HepG2 (cell line): ENCODE measurements at regions not wholly inside any gene's neighbourhood (a gene's known extent, or its start where the extent isn't known, plus 50 kb on each side); places are given as distances from the start of the nearest gene placed in this dataset.

ENCODE experiments used
- ATAC-seq: fragments of 200-7000 bp; cut with Tn5 transposase; 3 replicates; pipeline ENCODE4 v1.9.1; 2020; ENCODE audit warnings: mild to moderate bottlenecking, moderate library complexity
- BruUV-seq: library from RNA; stranded (reverse); fragments of 400-500 nt; replicated peaks from 2 replicates; lab custom pipeline; 2021; lab: Mats Ljungman, UMichigan
- CTCF ChIA-PET: fragments of 300-600 bp; formaldehyde crosslinking; extraction: SDS; loops from one replicate; lab custom pipeline; 2021; ENCODE audit warnings: low total read pairs, inconsistent platforms, low intra/inter-chr PET ratio; lab: Yijun Ruan, JAX
- POLR2A ChIA-PET: fragments of 350-600 bp; sonication (Branson Sonifier 250); formaldehyde crosslinking; loops from one replicate; lab custom pipeline; 2020; ENCODE audit warnings: antibody characterized with exemption, inconsistent platforms; lab: Yijun Ruan, JAX
- DNase-seq: peaks from one replicate; pipeline ENCODE4 v3.0.0-alpha.2; 2015; ENCODE audit warnings: low spot score
- FAIRE-seq: peaks from 3 replicates; lab custom pipeline; 2011; peaks lifted over from hg19 to GRCh38; lab: Jason Lieb, UNC
- H2AFZ ChIP-seq: one replicate; pipeline ENCODE4 v1.6.1; 2011; ENCODE audit warnings: low read length, inconsistent platforms
- H3K27ac ChIP-seq: fragments of 300-600 bp; 3 replicates; pipeline ENCODE4 v1.8.0; 2011; ENCODE audit warnings: mixed run types, mild to moderate bottlenecking, mixed read lengths, low read length, inconsistent platforms; ENCODE audit not compliant: insufficient read depth; ENCODE audit errors: extremely low read length
- H3K27me3 ChIP-seq, 2 experiments: fragments of 200-600 bp in 1 of 2; 2 replicates in 1 of 2; 3 replicates in 1 of 2; pipeline versions ENCODE4 v1.6.0 to v1.8.0; 2011; ENCODE audit warnings: low read length in 2 of 2, mild to moderate bottlenecking in 2 of 2, moderate library complexity in 2 of 2, inconsistent platforms in 1 of 2; ENCODE audit not compliant: insufficient read depth in 2 of 2, control insufficient read depth in 1 of 2
- H3K36me3 ChIP-seq, 2 experiments: fragments of 200-600 bp in 1 of 2; replicated peaks in 1 of 2; 2 replicates in 1 of 2; 3 replicates in 1 of 2; pipeline versions ENCODE4 v1.5.1 to v1.8.0; 2011; ENCODE audit warnings: low read length in 2 of 2, inconsistent platforms in 1 of 2; ENCODE audit not compliant: insufficient read depth in 2 of 2, control insufficient read depth in 1 of 2
- H3K4me1 ChIP-seq: 2 replicates; pipeline ENCODE4 v1.5.1; 2012; ENCODE audit warnings: low read length, inconsistent platforms; ENCODE audit not compliant: insufficient read depth
- H3K4me2 ChIP-seq: 2 replicates; pipeline ENCODE4 v1.6.0; 2011; ENCODE audit warnings: low read depth, low read length, inconsistent platforms
- H3K4me3 ChIP-seq, 3 experiments: fragments of 200-600 bp in 1 of 3; sonication (generic), shearing (Covaris generic) in 1 of 3; replicated peaks in 1 of 3; 2 replicates each; pipeline ENCODE4 v1.5.1; 2011 to 2016; ENCODE audit warnings: low read length in 3 of 3, inconsistent platforms in 2 of 3, low read depth in 2 of 3, mild to moderate bottlenecking in 2 of 3, control low read depth in 1 of 3, mixed read lengths in 1 of 3; ENCODE audit not compliant: insufficient read depth in 1 of 3
- H3K79me2 ChIP-seq: one replicate; pipeline ENCODE4 v1.6.1; 2011; ENCODE audit warnings: low read length, inconsistent platforms; ENCODE audit not compliant: insufficient read depth
- H3K9ac ChIP-seq: 2 replicates; pipeline ENCODE4 v1.6.0; 2011; ENCODE audit warnings: mild to moderate bottlenecking, low read depth, low read length, inconsistent platforms; ENCODE audit not compliant: insufficient read depth
- H3K9me3 ChIP-seq: 2 replicates; pipeline ENCODE4 v1.5.1; 2012; ENCODE audit warnings: mild to moderate bottlenecking, low read length
- H4K20me1 ChIP-seq: 2 replicates; pipeline ENCODE4 v1.6.0; 2011; ENCODE audit warnings: inconsistent platforms, mild to moderate bottlenecking, low read length, moderate library complexity; ENCODE audit not compliant: insufficient read depth
- AFF4 ChIP-seq: sonication (generic); formaldehyde crosslinking; IDR thresholded peaks from 2 replicates; pipeline ENCODE4 v1.4.0; 2020; ENCODE audit warnings: missing genetic modification reagents
- AHDC1 ChIP-seq: sonication (generic); formaldehyde crosslinking; IDR thresholded peaks from 2 replicates; pipeline ENCODE4 v1.5.1; 2020; ENCODE audit warnings: mild to moderate bottlenecking, missing genetic modification reagents, borderline replicate concordance
- FOXK1 ChIP-seq: sonication (generic); formaldehyde crosslinking; IDR thresholded peaks from 2 replicates; pipeline ENCODE4 v1.4.0; 2020; ENCODE audit warnings: low read depth, missing genetic modification reagents, borderline replicate concordance
- MAZ ChIP-seq, 2 experiments: sonication (generic) in 1 of 2; formaldehyde crosslinking in 1 of 2; IDR thresholded peaks; 2 replicates each; pipeline versions ENCODE4 v1.5.0 to v1.6.1; 2012 to 2020; ENCODE audit warnings: low read depth in 2 of 2, mild to moderate bottlenecking in 2 of 2, borderline replicate concordance in 1 of 2, improper control_type of control experiment in 1 of 2, low read length in 1 of 2, missing genetic modification reagents in 1 of 2, moderate library complexity in 1 of 2
- ZNF670 ChIP-seq: sonication (generic); formaldehyde crosslinking; IDR thresholded peaks from 2 replicates; pipeline ENCODE4 v1.8.0; 2022; ENCODE audit warnings: mild to moderate bottlenecking, missing genetic modification reagents, borderline replicate concordance
- WGBS: methylation state at CpG from one replicate; pipeline ENCODE4 v1.1.6; 2017; ENCODE audit warnings: low lambda C conversion rate; 5-methylcytosine and 5-hydroxymethylcytosine counted together
- in situ Hi-C: cut with HindIII; loops from 2 replicates; pipeline ENCODE4 v1.10.0; 2017; ENCODE audit warnings: low pct_unique_long_range_greater_than_20kb; ENCODE audit not compliant: extremely low pct_ligation_motif_present
- intact Hi-C: fragments of 100-400 bp; cut with micrococcal nuclease; formaldehyde crosslinking; loops from one replicate; pipeline ENCODE4 v1.10.0; 2022; ENCODE audit not compliant: unreplicated experiment
- TF ChIP-seq, protein P1 (sequence below): IDR thresholded peaks from 2 replicates; pipeline ENCODE4 v1.6.1; 2016
- TF ChIP-seq, protein P2 (sequence below): sonication (generic); formaldehyde crosslinking; IDR thresholded peaks from 2 replicates; pipeline ENCODE4 v1.4.0; 2020; ENCODE audit warnings: mild to moderate bottlenecking, missing genetic modification reagents

DNA sequence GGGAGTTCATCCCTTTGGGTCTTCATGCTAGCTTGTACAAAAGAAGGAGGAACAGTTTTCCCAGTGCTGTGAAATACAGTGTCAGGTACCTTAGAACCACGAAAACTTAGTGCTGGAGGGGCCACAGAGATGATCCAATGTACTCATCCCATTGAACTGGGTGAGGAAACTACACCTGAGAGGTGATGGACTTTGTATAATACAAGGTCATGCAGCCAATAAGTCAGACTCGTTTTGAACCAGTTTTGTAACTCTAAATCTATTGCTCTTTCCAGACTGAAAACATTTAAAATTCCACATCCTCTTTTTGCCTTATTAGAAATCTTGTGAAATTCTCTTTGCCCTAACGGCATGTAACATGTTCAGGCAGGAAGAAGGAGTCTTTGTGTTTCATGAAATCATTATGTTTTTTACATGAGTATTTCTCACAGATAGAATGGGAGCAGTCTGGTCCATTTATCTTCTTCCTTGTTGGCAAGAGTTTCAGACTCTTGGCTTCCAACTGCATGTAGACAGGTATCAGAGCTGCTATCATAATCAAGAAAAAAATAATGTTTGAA is 146.8 kb upstream of the FBXL7 start (continued):
- TF ChIP-seq AHDC1 (CRISPR knock-in tag), result no peak
- TF ChIP-seq, all 625 proteins: peak for 0

GRCh38 chr5:15350614-15351013 is 149.4 kb upstream of the FBXL7 start:
- no TSS peak for BruUV-seq
- FAIRE-seq (no peak), ATAC-seq (no peak), DNase-seq (no peak)
- in situ Hi-C loops, result no loop called here
- ChIA-PET CTCF (no interaction called here), POLR2A (no interaction called here)
- Histone ChIP-seq H3K9ac (no peak overlapping the region), H3K27ac (no peak overlapping the region), H4K20me1 (no peaks in the 10 kb centered on the region), H2AFZ (no peak overlapping the region), H3K9me3 (peaks cover 2% of the 10 kb centered on the region; the same call in 1 of the 2 replicates), H3K4me3 (no peak overlapping the region), H3K4me2 (no peak overlapping the region), H3K27me3 (no peaks in the 10 kb centered on the region), H3K4me1 (no peaks in the 10 kb centered on the region), H3K36me3 (no peaks in the 10 kb centered on the region), H3K79me2 (no peaks in the 10 kb centered on the region)
- intact Hi-C loops, result no loop called here
- TF ChIP-seq MAZ (IDR thresholded peaks at IDR 0.05; ENCODE audit: borderline replicate concordance, low read depth, low read length), result no peak
- TF ChIP-seq MAZ (CRISPR knock-in tag; IDR thresholded peaks at IDR 0.05; ENCODE audit: low read depth), result no peak
- no peak for TF ChIP-seq FOXK1 (CRISPR knock-in tag)
- TF ChIP-seq, protein P1, sequence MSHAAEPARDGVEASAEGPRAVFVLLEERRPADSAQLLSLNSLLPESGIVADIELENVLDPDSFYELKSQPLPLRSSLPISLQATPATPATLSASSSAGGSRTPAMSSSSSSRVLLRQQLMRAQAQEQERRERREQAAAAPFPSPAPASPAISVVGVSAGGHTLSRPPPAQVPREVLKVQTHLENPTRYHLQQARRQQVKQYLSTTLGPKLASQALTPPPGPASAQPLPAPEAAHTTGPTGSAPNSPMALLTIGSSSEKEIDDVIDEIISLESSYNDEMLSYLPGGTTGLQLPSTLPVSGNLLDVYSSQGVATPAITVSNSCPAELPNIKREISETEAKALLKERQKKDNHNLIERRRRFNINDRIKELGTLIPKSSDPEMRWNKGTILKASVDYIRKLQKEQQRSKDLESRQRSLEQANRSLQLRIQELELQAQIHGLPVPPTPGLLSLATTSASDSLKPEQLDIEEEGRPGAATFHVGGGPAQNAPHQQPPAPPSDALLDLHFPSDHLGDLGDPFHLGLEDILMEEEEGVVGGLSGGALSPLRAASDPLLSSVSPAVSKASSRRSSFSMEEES (CRISPR knock-in tag), result no peak
- TF ChIP-seq, protein P2, sequence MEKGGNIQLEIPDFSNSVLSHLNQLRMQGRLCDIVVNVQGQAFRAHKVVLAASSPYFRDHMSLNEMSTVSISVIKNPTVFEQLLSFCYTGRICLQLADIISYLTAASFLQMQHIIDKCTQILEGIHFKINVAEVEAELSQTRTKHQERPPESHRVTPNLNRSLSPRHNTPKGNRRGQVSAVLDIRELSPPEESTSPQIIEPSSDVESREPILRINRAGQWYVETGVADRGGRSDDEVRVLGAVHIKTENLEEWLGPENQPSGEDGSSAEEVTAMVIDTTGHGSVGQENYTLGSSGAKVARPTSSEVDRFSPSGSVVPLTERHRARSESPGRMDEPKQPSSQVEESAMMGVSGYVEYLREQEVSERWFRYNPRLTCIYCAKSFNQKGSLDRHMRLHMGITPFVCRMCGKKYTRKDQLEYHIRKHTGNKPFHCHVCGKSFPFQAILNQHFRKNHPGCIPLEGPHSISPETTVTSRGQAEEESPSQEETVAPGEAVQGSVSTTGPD (CRISPR knock-in tag), result no peak
- no peak for TF ChIP-seq ZNF670
- TF ChIP-seq AFF4 (CRISPR knock-in tag), result no peak
- 0% methylated on average over 1 of the region's 1 CpG for WGBS
